GM12874 (cell line): ENCODE measurements at regions not wholly inside any gene's neighbourhood (a gene's known extent, or its start where the extent isn't known, plus 50 kb on each side); places are given as distances from the start of the nearest gene placed in this dataset.

Experiments used
- TF ChIP-seq, protein P1 (sequence below): IDR thresholded peaks from 2 replicates; pipeline ENCODE4 v1.5.1; 2011; ENCODE audit warnings: low read depth, mild to moderate bottlenecking, control low read depth, low read length, moderate library complexity; ENCODE audit not compliant: insufficient read depth

DNA sequence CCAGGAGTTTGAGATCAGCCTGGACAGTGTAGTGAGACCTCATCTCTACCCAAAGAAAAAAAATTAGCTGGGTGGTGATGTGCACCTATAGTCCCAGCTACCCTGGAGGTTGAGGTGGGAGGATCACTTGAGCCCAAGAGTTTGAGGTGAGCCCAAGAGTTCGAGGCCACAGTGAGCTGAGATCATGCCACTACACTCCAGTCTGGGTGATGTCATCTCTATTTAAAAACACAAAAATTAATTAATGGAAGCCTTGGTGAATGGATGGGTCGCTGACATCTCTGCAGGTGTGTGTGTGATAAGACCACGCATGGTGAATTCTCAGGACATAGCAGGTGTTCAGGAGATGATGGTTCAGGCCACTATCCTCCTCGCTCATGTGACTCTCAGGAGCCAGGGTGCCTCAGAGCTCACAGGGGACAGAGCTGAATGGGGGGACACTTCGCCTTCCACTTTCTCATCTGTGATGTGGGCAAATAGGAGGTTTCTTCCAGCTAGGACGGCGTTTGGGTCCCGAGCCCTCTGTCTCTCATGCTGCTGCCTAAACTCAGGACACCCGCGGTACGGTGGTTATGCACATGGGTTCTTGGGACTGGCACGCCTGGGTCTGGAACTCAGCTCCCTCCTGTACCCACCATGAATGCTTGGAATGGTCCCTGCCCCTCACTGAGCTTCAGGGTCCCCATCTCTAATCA is 113.4 kb upstream of the ZBTB40 start:
- TF ChIP-seq, protein P1, sequence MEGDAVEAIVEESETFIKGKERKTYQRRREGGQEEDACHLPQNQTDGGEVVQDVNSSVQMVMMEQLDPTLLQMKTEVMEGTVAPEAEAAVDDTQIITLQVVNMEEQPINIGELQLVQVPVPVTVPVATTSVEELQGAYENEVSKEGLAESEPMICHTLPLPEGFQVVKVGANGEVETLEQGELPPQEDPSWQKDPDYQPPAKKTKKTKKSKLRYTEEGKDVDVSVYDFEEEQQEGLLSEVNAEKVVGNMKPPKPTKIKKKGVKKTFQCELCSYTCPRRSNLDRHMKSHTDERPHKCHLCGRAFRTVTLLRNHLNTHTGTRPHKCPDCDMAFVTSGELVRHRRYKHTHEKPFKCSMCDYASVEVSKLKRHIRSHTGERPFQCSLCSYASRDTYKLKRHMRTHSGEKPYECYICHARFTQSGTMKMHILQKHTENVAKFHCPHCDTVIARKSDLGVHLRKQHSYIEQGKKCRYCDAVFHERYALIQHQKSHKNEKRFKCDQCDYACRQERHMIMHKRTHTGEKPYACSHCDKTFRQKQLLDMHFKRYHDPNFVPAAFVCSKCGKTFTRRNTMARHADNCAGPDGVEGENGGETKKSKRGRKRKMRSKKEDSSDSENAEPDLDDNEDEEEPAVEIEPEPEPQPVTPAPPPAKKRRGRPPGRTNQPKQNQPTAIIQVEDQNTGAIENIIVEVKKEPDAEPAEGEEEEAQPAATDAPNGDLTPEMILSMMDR: no peak

DNA sequence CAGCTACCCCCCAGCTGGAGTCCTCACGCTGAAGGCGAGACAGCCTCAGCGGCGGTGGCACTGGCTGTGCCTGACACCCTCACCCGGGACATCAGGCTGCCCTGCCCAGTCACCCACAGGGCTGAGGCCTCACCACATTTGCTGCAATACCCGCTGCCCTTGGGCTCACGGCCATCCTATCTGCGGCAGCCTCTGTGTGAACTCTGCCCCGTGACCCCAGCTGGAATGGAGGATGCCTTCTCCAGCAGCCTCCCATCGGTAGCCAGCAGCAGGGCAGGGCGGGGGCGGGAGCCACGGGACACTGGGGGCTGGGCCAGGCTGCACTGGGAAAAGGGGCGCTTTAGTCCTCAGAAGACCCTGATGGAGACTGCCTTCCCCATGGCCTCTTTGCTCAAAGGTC is 112.4 kb upstream of the ZBTB40 start:
- TF ChIP-seq, protein P1: no peak

DNA sequence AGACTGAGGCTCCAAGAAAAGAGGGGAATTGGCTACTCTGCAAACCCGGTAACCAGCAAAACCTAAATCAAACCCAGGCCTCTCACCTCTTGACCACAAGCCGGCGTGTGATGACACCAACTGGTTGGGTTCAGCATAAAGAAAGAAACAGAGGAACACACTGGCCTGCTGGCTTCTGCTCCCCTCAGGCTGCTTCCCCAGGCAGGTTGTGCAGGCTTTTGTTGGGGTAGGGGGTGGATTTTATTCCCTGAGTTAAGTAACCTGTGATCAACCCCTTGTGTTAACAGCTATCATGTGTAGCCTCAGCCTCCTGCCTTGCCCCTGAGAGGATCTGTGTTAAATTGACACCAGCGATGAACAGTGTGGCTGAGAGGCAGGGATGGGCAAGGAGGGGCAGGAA is 111.6 kb upstream of the ZBTB40 start:
- TF ChIP-seq, protein P1: no peak

DNA sequence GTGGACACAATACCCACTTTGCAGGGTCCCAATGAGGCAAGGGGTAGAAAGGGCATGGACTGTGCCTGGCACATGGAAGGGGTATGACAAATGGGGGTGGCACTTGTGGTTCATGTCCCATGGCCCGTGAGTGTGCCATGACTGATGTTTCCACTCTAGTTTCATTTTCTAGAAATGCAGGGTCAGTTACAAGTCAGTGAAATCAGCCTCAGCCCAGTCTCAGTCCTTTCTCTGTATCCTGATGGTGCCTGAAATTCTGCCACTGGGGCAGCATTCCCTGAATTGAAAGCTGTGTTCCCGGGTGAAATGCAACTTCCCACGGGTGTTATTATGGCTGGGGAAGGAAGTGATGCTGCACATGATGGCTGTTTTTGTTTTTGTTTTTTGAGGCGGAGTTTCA is 110.8 kb upstream of the ZBTB40 start:
- TF ChIP-seq, protein P1: no peak

DNA sequence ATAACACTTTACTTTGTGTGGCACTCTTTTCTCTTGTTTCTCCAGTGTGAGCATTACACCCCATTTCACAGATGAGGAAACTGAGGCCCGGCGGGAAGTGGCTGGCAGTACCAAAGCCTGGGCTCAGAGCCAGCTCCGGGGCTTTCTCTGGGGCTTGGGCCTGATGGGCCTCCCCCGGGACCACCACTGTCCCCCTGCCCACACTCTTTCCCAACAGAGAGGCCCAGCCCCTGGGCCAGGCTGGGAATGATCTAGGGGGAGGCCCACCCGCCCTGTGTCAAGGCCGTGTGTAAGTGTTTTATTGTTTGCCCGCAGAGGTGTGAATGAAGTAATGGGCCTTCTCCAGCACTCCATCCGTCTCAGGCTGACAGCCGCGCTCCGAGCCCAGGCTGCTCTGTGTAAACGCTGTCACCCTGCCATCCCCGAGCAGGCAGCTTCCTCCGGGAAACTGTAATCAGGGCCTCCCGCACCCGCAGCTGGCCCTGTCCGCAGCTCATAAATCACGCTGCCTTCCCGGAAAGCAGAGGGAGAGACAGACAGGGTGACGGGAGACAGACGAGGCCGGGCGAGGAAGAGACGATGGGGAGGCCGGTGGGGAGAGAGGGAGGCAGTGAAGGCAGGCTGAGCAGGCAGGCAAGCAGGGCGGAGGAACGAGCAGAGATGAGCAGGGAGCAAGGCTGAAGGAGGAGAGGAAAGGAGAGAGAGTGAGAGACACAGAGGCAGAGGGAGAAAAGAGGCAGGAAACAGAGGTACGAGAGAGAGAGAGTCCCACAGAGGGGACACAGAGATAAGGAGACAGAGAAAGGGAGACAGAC is 109.7 kb upstream of the ZBTB40 start:
- TF ChIP-seq, protein P1: no peak

DNA sequence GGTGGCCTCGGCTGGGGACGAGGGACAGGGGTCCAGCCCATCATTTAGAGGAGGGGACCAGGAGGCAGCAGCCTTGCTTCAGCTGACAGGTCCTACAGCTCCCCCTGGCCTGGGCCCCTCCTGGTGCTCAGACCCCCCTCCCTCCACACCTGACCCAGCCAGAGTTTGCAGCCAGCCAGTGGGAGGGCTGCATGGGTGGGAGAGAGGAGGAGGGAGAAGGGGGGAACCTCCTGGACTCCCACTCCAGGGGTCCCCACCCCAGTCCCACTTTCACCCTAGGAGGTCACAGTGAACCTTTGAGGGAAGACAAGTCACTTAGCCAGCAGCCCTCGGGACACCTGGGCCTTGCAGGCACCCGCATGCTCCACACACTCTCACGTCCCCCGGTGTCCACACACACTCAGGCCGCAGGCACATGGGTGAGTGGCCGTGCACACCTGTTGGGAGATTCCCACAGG is 108.9 kb upstream of the ZBTB40 start:
- TF ChIP-seq, protein P1: no peak

DNA sequence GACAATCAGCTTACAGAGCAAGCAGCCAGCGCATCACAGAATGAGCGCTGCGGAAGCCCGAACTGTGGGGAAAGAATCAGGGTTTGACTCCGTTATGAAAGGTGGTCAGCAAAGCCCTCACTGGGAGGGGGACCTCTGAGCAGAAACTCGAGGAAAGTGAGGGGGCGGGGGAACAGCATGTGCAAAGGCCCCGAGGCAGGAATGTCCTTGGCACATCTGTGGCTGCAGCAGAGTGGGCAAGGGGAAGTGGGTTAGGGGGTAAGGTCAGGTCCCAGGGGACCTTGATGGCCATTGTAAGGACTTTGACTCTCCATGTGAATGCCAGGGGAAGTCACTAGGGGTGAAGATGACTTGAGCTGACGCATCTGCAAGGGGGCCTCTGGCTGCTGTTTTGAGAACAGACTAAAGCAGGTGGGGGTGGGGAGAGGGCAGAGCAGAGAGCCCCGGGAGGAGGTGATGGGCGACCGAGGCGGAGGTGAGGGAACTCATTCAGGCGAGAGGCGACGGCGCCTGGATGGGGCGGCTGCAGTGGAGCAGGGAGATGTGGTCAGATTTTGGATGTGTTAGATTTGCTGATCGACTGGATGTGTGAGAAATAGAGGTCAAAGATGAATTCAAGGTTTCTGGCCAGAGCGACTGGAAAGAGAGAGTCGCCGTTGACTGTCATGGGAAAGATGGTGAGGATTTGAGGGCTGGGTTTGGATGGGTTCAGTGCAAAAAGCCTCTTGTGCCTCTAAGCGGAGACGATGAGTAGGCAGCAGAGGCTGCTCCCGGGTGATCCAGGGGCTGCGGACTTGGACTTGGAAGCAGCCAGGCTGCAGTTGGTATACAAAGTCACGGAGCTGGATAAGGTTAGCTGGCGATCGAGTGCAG is 108.0 kb upstream of the ZBTB40 start:
- TF ChIP-seq, protein P1: no peak
